Muscle of leg (tissue), 3 donors: ENCODE measurements at regions not wholly inside any gene's neighbourhood (a gene's known extent, or its start where the extent isn't known, plus 50 kb on each side); places are given as distances from the start of the nearest gene placed in this dataset.
A peak's percentile ranks its signal among the peaks of the same experiment; 100 is the strongest.

Source experiments
- DNase-seq: peaks from one replicate; pipeline ENCODE4 v3.0.0; 2013
- H3K27ac ChIP-seq: one replicate; pipeline ENCODE4 v1.5.1; 2013; ENCODE audit warnings: mild to moderate bottlenecking, low read length, control low read depth
- H3K27me3 ChIP-seq: one replicate; pipeline ENCODE4 v1.6.1; 2013; ENCODE audit warnings: low read length; ENCODE audit not compliant: control insufficient read depth, insufficient read depth
- H3K36me3 ChIP-seq: one replicate; pipeline ENCODE4 v1.6.1; 2013; ENCODE audit warnings: low read length; ENCODE audit not compliant: control insufficient read depth, insufficient read depth
- H3K4me1 ChIP-seq: one replicate; pipeline ENCODE4 v1.6.1; 2013; ENCODE audit warnings: low read length; ENCODE audit not compliant: control insufficient read depth, insufficient read depth
- H3K4me3 ChIP-seq: one replicate; pipeline ENCODE4 v1.5.1; 2013; ENCODE audit warnings: low read length, control low read depth
- H3K9me3 ChIP-seq: replicated peaks from 2 replicates; pipeline ENCODE4 v1.6.1; 2013; ENCODE audit warnings: low read depth, low read length; ENCODE audit not compliant: control insufficient read depth
- WGBS: methylation state at CpG from one replicate; pipeline ENCODE4 v1.1.5; 2013; ENCODE audit warnings: missing lambda C conversion rate; ENCODE audit not compliant: insufficient coverage; 5-methylcytosine and 5-hydroxymethylcytosine counted together

DNA sequence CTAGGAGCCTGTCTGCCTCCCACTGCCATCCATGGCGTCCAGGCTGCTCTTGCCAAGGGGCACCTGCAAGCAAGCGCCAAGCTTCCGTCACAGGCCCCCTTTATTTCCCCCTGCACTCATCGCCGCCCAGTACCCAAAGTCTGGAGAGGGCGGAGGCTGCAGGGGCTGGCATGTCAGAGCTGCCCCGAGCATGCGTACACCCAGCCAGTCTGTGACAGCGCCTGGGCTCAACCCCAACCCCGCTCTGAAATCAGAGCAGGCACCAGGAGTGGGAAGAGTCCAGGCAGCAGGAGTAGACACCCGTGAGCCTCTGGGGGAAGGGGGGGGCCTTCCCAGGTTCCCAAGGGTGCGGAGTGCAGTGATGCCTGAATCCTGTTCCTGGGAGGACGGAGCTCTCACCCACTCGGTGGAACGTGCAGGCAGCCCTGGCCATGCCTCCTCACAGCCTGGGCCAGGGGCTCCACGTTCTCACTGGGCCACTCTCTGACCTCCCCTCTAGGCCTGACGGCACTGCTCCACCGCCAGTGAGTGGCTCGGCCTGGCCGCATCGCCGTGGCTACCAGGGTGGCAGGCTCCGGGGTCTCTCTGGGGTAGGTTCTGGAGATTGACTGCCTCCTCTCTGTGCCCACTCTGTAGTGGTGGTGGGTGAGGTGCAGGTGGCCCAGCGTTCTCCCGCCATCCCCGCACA, 469.0 kb downstream of the CDH9 start:
- no peak overlapping the region for H3K27ac ChIP-seq
- H3K27me3 ChIP-seq = no peaks in the 10 kb centered on the region
- peaks cover 20% of the 10 kb centered on the region for H3K9me3 ChIP-seq
- no peak for DNase-seq
- H3K4me3 ChIP-seq = no peak overlapping the region
- no peaks in the 10 kb centered on the region for H3K36me3 ChIP-seq
- 91% methylated on average over 22 of the region's 26 CpGs for WGBS
- no peaks in the 10 kb centered on the region for H3K4me1 ChIP-seq

DNA sequence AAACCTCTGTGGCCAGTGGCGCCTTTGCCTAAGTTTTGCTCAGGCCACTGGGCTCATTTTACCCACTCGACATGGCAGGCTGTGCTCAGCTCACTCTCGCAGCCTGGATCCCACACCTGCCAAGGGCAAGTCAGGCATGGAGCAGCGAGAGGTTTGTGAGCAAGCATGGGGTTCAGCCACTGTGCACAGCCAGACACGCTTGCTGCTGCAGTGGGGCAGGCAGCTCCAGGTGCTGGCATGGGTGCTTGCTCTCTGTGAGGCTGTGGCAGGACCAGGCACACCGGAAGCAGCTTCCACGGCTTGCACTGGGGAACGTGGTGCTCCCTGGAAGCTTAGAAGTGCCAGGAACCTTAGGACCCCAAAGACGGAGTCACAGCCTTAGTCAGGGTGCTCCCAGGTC, 470.1 kb downstream of the CDH9 start:
- whole genome bisulfite sequencing = 87% methylated on average over 9 of the region's 9 CpGs
- peaks cover 20% of the 10 kb centered on the region for H3K9me3 ChIP-seq
- no peak overlapping the region for H3K4me3 ChIP-seq

DNA sequence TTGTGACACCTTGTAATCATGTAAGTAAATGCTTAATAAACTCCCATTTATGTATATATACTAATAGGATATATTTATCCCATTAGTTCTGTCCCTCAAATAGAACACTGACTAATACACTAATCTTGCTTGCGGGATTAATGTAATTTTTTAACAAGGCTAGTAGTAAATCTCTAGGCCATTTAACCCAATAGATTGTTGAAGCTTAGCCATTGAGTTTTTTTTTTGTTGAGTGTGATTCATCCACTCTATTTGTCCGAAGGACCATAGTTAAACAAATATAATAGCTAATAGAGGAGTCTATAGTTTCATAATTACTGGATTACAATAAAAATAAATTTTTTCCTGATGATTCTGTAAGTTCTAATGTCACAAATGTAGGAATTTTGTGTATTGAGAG, 474.4 kb downstream of the CDH9 start:
- Histone ChIP-seq H3K27me3 (no peaks in the 10 kb centered on the region), H3K9me3 (peaks cover 24% of the 10 kb centered on the region), H3K27ac (no peak overlapping the region), H3K4me1 (no peaks in the 10 kb centered on the region), H3K4me3 (no peak overlapping the region), H3K36me3 (no peaks in the 10 kb centered on the region)
- no CpG with 5 or more reads among the region's 2 CpGs for WGBS
- DNase-seq = no peak

More for the DNA sequence above, 470.1 kb downstream of the CDH9 start:
- H3K27me3 ChIP-seq = no peaks in the 10 kb centered on the region
- no peak overlapping the region for H3K27ac ChIP-seq
- no peaks in the 10 kb centered on the region for H3K4me1 ChIP-seq
- no peaks in the 10 kb centered on the region for H3K36me3 ChIP-seq
- DNase-seq = no peak

DNA sequence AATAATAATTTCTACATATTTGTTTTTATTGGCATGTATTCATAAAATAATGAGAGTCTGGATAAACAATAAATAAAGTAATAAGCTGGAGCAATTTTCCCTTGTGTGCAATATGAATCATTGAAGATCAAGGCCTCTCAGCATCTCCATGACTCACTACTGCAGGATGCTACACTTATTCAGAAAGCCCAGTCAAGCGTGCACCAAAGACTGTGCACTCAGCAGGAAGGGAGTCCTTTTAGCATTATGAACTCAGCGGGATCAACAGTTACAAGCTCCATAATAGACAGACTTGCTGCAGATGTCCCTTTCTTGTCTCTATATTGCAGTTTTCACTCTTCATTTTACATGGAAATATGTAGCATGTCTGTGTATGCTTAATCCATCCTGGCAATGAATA, 485.3 kb downstream of the CDH9 start:
- H3K36me3 ChIP-seq = no peaks in the 10 kb centered on the region
- no peak overlapping the region for H3K4me3 ChIP-seq
- no peaks in the 10 kb centered on the region for H3K4me1 ChIP-seq
- peaks cover 5% of the 10 kb centered on the region for H3K9me3 ChIP-seq
- 67% methylated on average over 1 of the region's 2 CpGs for WGBS
- DNase-seq = peak; percentile 6
- H3K27me3 ChIP-seq = no peaks in the 10 kb centered on the region
- no peak overlapping the region for H3K27ac ChIP-seq

DNA sequence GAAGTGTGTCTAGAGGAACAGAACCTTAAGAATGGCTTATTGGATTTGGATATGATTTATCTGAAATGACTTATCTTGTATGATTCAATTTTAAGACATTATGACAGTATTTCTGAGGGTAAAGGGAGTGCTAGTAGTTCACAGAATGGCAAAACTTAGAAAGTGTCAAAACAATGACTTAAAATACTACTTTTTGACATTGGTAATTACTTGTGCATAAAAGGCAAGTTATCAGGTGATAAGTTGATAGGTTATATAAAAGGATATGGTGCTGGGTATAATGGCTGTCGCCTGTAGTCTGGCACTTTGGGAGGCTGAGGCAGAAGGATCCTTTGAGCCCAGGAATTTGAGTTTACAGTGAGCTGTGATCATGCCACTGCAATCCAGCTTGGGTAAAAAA, 494.4 kb downstream of the CDH9 start:
- H3K4me3 ChIP-seq = no peak overlapping the region
- no peak for DNase-seq
- H3K27ac ChIP-seq = no peak overlapping the region
- 86% methylated on average over 1 of the region's 1 CpG for WGBS
- no peaks in the 10 kb centered on the region for H3K36me3 ChIP-seq
- peaks cover 5% of the 10 kb centered on the region for H3K9me3 ChIP-seq
- H3K4me1 ChIP-seq = no peaks in the 10 kb centered on the region
- no peaks in the 10 kb centered on the region for H3K27me3 ChIP-seq

DNA sequence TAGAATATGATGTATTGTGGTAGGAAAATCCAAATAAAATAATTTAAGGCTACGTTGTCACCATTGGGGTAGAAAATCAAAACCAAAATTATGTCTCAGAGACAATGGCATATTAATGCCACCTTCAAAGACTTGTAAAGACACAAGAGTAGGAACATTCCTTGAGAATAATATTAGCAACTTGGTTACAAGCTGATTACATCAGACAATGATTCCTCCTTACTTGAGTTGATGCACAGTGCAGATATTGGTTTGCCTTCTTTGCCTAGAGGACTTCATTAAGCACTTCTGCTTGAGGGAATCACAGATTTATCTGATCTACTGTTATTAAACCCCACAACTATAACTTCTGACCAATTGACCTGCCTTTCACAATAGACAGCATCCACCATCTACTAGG, 500.2 kb downstream of the CDH9 start:
- no peak for DNase-seq
- H3K36me3 ChIP-seq = no peaks in the 10 kb centered on the region

DNA sequence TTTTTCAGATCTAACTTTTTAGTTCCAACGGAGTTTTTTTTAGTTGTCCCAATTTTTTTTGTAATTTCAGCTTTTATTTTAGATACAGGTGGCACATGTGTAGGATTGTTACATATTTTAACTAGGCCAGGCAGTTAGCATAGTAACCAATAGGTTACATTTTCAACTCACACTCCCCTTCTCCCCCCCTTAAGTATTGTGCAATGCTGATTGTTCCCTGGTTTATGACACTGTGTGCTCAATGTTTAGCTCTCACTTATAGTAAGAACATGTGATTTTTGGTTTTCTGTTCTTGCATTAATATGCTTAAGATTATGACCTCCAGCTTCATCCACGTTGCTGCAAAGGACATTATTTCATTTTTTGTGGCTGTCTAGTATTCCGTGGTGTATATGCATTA, 503.2 kb downstream of the CDH9 start:
- no peaks in the 10 kb centered on the region for H3K36me3 ChIP-seq
- no peaks in the 10 kb centered on the region for H3K27me3 ChIP-seq
- no peaks in the 10 kb centered on the region for H3K4me1 ChIP-seq
- DNase-seq = no peak
- no peak overlapping the region for H3K4me3 ChIP-seq
- H3K9me3 ChIP-seq = peaks cover 2% of the 10 kb centered on the region
- H3K27ac ChIP-seq = no peak overlapping the region
- WGBS = no CpG with 5 or more reads among the region's 3 CpGs

More for the DNA sequence above, 500.2 kb downstream of the CDH9 start:
- no peaks in the 10 kb centered on the region for H3K27me3 ChIP-seq
- H3K4me1 ChIP-seq = no peaks in the 10 kb centered on the region
- no peak overlapping the region for H3K4me3 ChIP-seq
- H3K9me3 ChIP-seq = peaks cover 5% of the 10 kb centered on the region
- H3K27ac ChIP-seq = no peak overlapping the region
- no CpG with 5 or more reads among the region's 1 CpG for WGBS

DNA sequence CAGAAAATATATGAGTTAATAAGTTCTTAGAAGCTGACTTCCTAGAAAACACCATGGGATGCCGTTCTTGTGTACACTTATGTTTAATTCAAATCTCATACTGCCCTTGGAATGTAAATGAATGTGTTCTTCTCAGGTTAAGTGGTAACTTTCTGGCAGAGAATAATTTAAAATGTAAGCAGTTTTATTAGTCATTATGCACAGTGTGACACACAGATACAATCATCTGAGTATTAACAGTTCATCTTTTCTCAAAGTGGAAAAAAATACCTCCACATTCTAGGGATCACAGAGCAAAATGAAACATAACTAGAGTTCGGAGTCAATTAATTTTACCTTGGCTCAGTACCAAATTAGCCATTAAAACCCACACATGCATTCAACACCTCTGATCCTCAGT, 508.1 kb downstream of the CDH9 start:
- no peaks in the 10 kb centered on the region for H3K4me1 ChIP-seq
- WGBS = no CpG with 5 or more reads among the region's 2 CpGs
- no peaks in the 10 kb centered on the region for H3K27me3 ChIP-seq
- no peak for DNase-seq
- H3K36me3 ChIP-seq = no peaks in the 10 kb centered on the region
- no peak overlapping the region for H3K27ac ChIP-seq
- H3K9me3 ChIP-seq = peaks cover 2% of the 10 kb centered on the region
- H3K4me3 ChIP-seq = no peak overlapping the region

DNA sequence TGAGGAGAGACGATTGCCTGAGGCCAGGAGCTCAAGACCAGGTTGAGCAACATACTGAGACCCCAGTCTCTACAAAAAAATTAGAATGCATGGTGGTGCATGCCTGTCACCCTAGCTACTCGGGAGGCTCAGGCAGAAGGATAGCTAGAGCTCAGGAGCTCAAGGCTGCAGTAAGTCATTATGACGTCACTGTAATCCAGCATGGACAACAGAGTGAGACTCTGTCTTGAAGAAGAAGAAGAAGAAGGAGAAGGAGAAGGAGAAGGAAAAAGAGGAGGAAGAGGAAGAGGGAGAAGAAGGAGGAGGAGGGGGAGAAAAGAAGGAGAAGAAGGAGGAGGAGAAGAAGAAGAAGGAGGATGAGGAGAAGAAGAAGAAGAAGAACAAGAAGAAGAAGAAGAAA, 519.1 kb downstream of the CDH9 start:
- Histone ChIP-seq H3K27ac (no peak overlapping the region), H3K4me3 (no peak overlapping the region), H3K9me3 (peaks cover 2% of the 10 kb centered on the region), H3K27me3 (no peaks in the 10 kb centered on the region), H3K4me1 (no peaks in the 10 kb centered on the region), H3K36me3 (no peaks in the 10 kb centered on the region)
- DNase-seq = no peak
- WGBS = 84% methylated on average over 2 of the region's 3 CpGs

DNA sequence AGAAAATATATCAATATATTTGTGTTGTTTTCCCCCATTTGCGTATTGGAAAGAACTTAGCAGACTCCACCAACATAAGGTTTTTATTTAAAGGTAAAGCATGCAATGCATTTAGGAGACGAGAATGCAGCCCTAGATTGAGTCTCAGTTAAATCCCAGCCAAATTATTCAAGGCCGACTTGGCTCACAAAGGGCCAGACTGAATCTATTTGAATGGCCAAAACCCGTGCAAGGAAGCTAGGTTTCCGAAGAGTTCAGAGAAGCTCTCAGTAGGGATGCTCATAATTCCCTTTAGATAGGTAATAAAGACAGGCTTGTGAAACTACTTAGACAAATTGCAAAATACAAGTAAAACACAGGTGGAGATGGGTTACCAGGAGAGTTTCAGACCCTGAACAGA, 520.3 kb downstream of the CDH9 start:
- no peaks in the 10 kb centered on the region for H3K4me1 ChIP-seq
- peak; percentile 45 for DNase-seq
- H3K27ac ChIP-seq = no peak overlapping the region
- no peaks in the 10 kb centered on the region for H3K27me3 ChIP-seq
- WGBS = 18% methylated on average over 2 of the region's 5 CpGs
- H3K36me3 ChIP-seq = no peaks in the 10 kb centered on the region
- no peak overlapping the region for H3K4me3 ChIP-seq
- H3K9me3 ChIP-seq = peaks cover 2% of the 10 kb centered on the region

DNA sequence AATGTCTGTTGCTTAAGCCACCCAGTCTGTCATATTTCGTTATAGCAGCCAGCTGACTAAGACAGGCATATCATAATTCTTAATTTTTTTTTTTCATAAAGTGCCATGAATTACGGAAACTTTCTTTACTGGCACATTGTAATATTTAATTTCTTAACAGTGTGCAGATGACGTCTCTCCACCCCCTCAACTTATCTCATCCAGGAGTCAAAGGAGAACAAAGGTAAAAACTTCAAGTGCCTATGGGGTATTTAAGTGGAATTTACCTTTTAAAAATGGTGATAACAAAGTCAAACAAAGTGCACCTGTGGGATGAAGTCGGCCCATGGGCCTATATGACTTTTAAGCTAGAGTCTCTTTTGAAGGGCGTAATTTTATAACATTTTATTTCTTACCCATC, 539.4 kb downstream of the CDH9 start:
- no peak for DNase-seq
- no peaks in the 10 kb centered on the region for H3K36me3 ChIP-seq
- no peaks in the 10 kb centered on the region for H3K27me3 ChIP-seq
- H3K27ac ChIP-seq = no peak overlapping the region
- H3K4me1 ChIP-seq = no peaks in the 10 kb centered on the region
- peaks cover 7% of the 10 kb centered on the region for H3K9me3 ChIP-seq
- WGBS = no CpG with 5 or more reads among the region's 5 CpGs
- H3K4me3 ChIP-seq = no peak overlapping the region
